Right ventricle myocardium inferior (tissue), 1 donor: ENCODE measurements at regions not wholly inside any gene's neighbourhood (a gene's known extent, or its start where the extent isn't known, plus 50 kb on each side); places are given as distances from the start of the nearest gene placed in this dataset.
"Not testable (repeated sequence)": the region's sequence is repeated elsewhere in the genome, so short reads cannot be mapped to it uniquely, and the experiment has no call there.

Source experiments
- ATAC-seq: fragments of 200-7000 bp; cut with Tn5 transposase; one replicate; pipeline ENCODE4 v1.9.1; 2020; ENCODE audit warnings: mild to moderate bottlenecking, moderate library complexity
- DNase-seq: peaks from one replicate; pipeline ENCODE4 v3.0.0; 2021; ENCODE audit errors: missing footprints
- intact Hi-C: fragments of 100-400 bp; cut with DNase I; formaldehyde crosslinking; loops from one replicate; pipeline ENCODE4 v1.11.0; 2022
- donor health status: DM: no; HTN: yes; CAD: no; lungs with severe emphysema.

DNA sequence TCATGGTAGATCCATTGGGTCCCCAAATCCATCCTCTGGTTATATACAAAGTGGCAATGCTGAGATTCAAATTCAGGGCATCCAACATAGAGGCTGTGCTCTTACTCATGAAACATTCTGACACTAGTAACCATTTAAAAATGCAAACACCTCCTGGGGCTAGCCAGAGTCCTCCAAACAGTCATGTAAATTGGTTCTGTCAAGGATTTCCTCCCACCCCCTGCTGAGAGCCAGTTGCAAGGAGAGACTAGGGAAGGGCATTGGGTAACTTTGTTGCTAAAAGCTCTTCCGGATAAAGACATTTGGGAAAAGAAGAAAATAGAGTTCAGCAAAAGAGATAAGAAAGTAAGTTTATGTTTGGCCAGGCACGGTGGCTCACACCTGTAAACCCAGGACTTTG lies 58.3 kb downstream of the ART5 start:
- ATAC-seq, intact Hi-C loops, DNase-seq: not testable (repeated sequence)

DNA sequence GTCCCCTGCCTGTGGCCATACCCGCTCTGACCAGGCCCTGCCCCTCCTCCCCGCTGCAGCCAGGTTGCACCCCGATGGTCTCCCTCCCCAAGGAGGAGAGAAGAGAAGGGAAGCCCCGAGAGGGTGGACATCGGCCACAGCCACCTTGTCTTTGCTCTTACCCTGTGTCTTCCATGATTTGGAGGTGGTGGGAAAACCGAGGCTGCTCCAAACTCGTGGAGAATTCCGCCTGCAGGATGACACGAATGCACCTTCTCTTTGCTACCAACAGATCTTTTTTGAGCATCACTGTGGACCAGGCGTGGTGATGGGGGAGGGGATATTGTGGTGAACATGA lies 60.4 kb downstream of the ART5 start:
- ATAC-seq, DNase-seq: not testable (repeated sequence)

GRCh38 chr11:3580487-3581388 lies 61.1 kb downstream of the ART5 start:
- ATAC-seq, intact Hi-C loops: not testable (repeated sequence)
- DNase-seq: peak; percentile 83

More for the DNA sequence above, 60.4 kb downstream of the ART5 start:
- intact Hi-C loops: not testable (repeated sequence)

GRCh38 chr11:3579600-3580459 lies 62.0 kb downstream of the ART5 start:
- intact Hi-C loops, ATAC-seq, DNase-seq: not testable (repeated sequence)

- intact Hi-C loops, DNase-seq, ATAC-seq: not testable (repeated sequence)
Observed at GRCh38 chr11:3576066-3576604, 65.7 kb downstream of the ART5 start.

GRCh38 chr11:3572976-3573647 lies 68.7 kb downstream of the ART5 start:
- not testable (repeated sequence) for DNase-seq

DNA sequence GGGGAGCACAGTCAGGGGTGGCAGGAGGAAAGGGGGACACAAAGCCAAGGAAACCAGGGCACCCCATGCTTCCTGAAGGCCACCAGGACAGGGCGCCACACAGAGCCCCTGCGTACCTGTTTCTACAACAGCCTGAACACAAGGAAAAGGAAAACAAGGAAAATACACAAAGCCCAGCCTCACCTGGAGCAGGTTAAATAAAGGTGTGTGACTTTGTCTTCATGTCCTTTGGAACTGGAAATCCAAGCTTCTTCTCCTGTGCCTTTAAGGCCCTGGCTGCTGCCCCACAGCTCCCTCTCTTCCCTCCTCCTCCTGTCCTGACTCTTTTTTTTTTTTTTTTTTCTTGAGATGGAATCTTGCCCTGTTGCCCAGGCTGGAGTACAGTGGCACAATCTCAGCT lies 70.0 kb downstream of the ART5 start:
- DNase-seq, ATAC-seq, intact Hi-C loops: not testable (repeated sequence)

More at GRCh38 chr11:3572976-3573647, 68.7 kb downstream of the ART5 start:
- intact Hi-C loops, ATAC-seq: not testable (repeated sequence)

DNA sequence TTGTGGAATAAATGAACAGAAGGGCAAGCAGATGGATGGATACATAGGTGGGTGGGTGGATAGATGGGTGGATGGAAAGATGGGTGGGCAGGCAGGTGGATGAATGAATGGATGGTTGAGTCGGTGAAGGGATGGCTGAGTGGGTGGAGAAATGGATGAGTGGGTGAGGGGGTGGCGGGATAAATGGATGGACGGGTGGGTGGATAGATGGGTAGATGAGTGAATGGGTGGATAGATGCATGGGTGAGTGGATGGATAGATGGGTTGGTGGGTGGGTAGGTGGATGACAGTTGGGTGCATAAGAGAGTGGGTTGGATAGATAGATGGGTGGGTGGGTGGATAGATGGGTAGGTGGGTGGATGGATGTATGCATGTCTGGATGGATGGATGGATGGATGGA lies 76.0 kb downstream of the ART5 start:
- intact Hi-C loops: not testable (repeated sequence)

DNA sequence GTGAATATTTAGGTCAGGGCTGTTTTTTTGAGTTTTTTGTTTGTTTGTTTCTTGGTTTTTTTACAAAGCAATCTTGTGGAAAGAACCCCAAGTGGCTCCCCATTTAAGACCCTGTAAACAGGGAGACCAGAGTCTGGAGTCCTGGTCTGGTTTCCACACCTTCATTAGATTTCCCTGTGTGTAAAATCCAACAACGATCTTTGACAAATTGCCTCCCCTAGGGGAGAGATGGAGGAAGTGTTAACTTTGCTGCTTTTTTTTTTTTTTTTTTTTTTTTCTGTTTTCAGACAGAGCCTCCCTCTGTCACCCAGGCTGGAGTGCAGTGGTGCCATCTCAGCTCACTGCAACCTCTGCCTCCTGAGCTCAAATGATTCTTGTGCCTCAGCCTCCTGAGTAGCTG lies 77.4 kb downstream of the ART5 start:
- DNase-seq, intact Hi-C loops: not testable (repeated sequence)

More for the DNA sequence above, 76.0 kb downstream of the ART5 start:
- not testable (repeated sequence) for ATAC-seq, DNase-seq

DNA sequence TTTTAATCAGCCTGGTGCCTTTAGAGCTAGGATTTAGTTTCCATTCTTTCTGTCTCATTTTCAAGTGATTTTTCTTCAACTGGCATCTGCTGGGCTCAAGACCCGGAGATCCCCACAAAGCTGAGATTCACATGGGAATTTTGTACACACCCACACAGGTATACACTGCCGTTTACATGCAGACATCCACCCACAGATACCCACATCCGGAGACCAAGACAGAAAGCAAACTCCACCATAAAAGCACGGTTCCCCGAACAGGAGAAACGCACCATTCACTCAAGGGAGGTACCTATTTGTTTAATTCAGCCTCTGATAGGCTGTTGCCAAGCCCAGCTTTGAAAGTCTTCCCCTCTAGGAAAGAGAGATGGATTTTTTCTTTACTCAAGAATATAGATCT lies 87.2 kb downstream of the ART5 start:
- intact Hi-C loops, ATAC-seq, DNase-seq: not testable (repeated sequence)

More for the DNA sequence above, 77.4 kb downstream of the ART5 start:
- ATAC-seq: not testable (repeated sequence)

DNA sequence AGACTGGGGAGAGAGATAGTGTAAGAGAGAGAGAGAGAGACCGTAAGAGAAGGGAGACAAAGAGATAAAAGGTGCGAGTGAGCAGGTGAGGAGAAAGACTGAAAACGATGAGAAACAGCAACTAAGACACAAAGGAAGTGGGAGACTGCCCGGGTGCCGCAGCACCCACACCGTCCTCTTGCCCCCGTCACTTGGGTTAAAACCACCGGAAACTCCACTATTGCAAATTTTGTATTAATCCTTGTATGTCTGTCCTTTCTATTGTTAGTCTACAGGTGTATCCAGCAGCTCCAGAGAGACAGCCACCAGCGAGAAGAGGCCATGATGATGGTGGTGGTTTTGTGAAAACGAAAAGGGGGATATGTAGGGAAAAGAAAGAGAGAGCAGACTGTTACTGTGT lies 96.8 kb downstream of the ART5 start:
- intact Hi-C loops, ATAC-seq, DNase-seq: not testable (repeated sequence)

GRCh38 chr11:3538220-3538619 lies 103.6 kb downstream of the ART5 start:
- DNase-seq, intact Hi-C loops, ATAC-seq: not testable (repeated sequence)

DNA sequence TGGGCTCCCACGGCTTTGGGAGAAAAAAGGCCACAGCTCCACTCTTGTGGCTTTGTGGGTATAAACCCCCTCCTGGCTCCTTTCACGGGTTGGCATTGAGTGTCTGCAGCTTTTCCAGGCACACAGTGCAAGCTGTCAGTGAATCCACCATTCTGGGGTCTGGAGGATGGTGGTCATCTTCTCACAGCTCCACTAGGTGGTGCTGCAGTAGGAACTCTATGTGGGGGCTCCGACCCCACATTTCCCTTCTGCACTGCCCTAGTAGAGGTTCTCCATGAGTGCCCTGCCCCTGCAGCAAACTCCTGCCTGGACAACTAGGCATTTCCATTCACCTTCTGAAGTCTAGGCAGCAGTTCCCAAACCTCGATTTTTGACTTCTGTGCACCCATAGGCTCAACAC lies 104.5 kb downstream of the ART5 start:
- ATAC-seq, intact Hi-C loops: not testable (repeated sequence)

DNA sequence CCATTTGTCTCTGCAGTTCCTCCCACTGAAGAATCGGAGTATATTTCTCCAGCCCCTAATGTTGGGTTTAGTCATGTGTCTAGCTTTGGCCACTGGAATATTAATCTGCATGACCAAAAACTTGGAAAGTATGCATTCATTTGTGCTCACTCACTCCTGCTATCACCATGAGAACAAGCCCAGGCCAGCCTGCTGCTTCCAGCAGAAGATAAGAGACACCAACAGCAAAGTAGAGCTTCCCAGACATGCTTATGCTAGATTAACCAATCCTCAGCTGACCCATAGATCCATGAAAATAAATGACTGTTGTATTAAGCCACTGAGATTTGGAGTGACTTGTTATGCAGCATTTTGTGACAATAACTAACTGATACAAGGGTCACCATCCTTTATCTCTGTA lies 108.8 kb downstream of the ART5 start:
- DNase-seq, ATAC-seq, intact Hi-C loops: not testable (repeated sequence)

More for the DNA sequence above, 104.5 kb downstream of the ART5 start:
- not testable (repeated sequence) for DNase-seq

GRCh38 chr11:3531280-3531679 lies 110.5 kb downstream of the ART5 start:
- ATAC-seq, intact Hi-C loops, DNase-seq: not testable (repeated sequence)

- ATAC-seq, DNase-seq, intact Hi-C loops: not testable (repeated sequence)
Observed at GRCh38 chr11:3523567-3523966, 118.2 kb downstream of the ART5 start.

DNA sequence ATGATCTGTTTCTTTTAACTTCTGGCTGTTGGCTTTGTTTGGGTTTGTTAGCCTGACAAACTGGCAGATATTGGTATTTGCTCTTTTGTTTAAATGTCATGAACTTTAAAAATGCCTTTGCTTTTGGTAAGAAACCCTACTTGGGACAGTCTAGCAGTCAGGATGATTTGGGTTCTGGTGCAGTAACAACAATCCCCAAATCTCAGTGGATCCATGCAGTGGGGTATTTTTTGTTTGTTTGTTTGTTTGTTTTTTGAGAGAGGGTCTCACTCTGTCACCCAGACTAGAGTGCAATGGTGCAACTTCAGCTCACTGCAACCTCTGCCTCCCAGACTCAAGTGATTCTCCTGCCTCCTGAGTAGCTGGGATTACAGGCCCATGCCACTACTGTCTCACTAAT lies 120.9 kb downstream of the ART5 start:
- intact Hi-C loops, ATAC-seq: not testable (repeated sequence)

DNA sequence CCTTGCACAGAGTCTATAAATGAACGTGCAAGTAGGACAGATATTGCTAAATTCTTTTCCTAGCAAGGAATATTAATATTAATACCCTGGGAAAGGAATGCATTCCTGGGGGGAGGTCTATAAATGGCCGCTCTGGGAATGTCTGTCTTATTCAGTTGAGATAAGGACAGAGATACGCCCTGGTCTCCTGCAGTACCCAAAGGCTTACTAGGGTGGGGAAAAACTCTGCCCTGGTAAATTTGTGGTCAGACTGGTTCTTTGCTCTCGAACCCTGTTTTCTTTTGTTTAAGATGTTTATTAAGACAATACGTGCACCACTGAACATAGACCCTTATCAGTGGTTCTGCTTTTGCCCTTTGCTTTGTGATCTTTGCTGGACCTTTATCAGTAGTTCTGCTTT lies 122.0 kb downstream of the ART5 start:
- ATAC-seq, intact Hi-C loops, DNase-seq: not testable (repeated sequence)

More for the DNA sequence above, 120.9 kb downstream of the ART5 start:
- DNase-seq: not testable (repeated sequence)
